H9 (cell line): ENCODE measurements at regions not wholly inside any gene's neighbourhood (a gene's known extent, or its start where the extent isn't known, plus 50 kb on each side); places are given as distances from the start of the nearest gene placed in this dataset.

Source experiments
- DNase-seq: peaks from one replicate; pipeline ENCODE4 v3.0.0-alpha.2; 2017
- H2AFZ ChIP-seq: one replicate; pipeline ENCODE4 v1.6.1; 2013; ENCODE audit warnings: mild to moderate bottlenecking, low read length, control low read depth, moderate library complexity
- H2AK5ac ChIP-seq: 2 replicates; pipeline ENCODE4 v1.6.1; 2013; ENCODE audit warnings: low read length, control low read depth, mixed read lengths; ENCODE audit not compliant: insufficient read length
- H2BK120ac ChIP-seq: one replicate; pipeline ENCODE4 v1.6.1; 2013; ENCODE audit warnings: low read depth, mild to moderate bottlenecking, low read length, control low read depth, inconsistent platforms; ENCODE audit not compliant: poor library complexity, severe bottlenecking
- H2BK12ac ChIP-seq: 2 replicates; pipeline ENCODE4 v1.6.1; 2013; ENCODE audit warnings: low read length, control low read depth, mixed read lengths, low read depth; ENCODE audit not compliant: insufficient read length
- H2BK15ac ChIP-seq: 2 replicates; pipeline ENCODE4 v1.6.1; 2013; ENCODE audit warnings: low read depth, low read length, control low read depth
- H2BK20ac ChIP-seq: one replicate; pipeline ENCODE4 v1.6.1; 2013; ENCODE audit warnings: low read depth, mild to moderate bottlenecking, low read length, control low read depth, inconsistent platforms; ENCODE audit not compliant: poor library complexity, severe bottlenecking
- H2BK5ac ChIP-seq: 2 replicates; pipeline ENCODE4 v1.6.1; 2013; ENCODE audit warnings: low read length, control low read depth, mixed read lengths; ENCODE audit not compliant: insufficient read length
- H3K14ac ChIP-seq: 2 replicates; pipeline ENCODE4 v1.6.1; 2013; ENCODE audit warnings: low read length, control low read depth; ENCODE audit not compliant: insufficient read depth
- H3K18ac ChIP-seq: 2 replicates; pipeline ENCODE4 v1.6.1; 2013; ENCODE audit warnings: low read depth, mild to moderate bottlenecking, mixed read lengths, low read length, control low read depth; ENCODE audit not compliant: insufficient read length
- H3K23ac ChIP-seq: 2 replicates; pipeline ENCODE4 v1.6.1; 2013; ENCODE audit warnings: low read length, control low read depth, mixed read lengths, low read depth; ENCODE audit not compliant: insufficient read length
- H3K23me2 ChIP-seq: 2 replicates; pipeline ENCODE4 v1.6.1; 2013; ENCODE audit warnings: low read depth, mild to moderate bottlenecking, mixed read lengths, low read length, control low read depth; ENCODE audit not compliant: insufficient read length, poor library complexity, severe bottlenecking
- H3K27ac ChIP-seq: 2 replicates; pipeline ENCODE4 v1.5.1; 2013; ENCODE audit warnings: low read length, control low read depth, mixed read lengths, low read depth; ENCODE audit not compliant: insufficient read length
- H3K27me3 ChIP-seq: 2 replicates; pipeline ENCODE4 v1.6.1; 2013; ENCODE audit warnings: low read length, control low read depth, inconsistent platforms; ENCODE audit not compliant: insufficient read depth
- H3K4ac ChIP-seq: 2 replicates; pipeline ENCODE4 v1.6.1; 2013; ENCODE audit warnings: low read depth, mild to moderate bottlenecking, control low read depth, inconsistent platforms, low read length, moderate library complexity
- H3K4me1 ChIP-seq: 2 replicates; pipeline ENCODE4 v1.6.1; 2013; ENCODE audit warnings: low read length, control low read depth, inconsistent platforms; ENCODE audit not compliant: insufficient read depth
- H3K4me2 ChIP-seq: 2 replicates; pipeline ENCODE4 v1.6.1; 2013; ENCODE audit warnings: low read length, control low read depth, mixed read lengths; ENCODE audit not compliant: insufficient read length, insufficient read depth
- H3K56ac ChIP-seq: 2 replicates; pipeline ENCODE4 v1.6.1; 2013; ENCODE audit warnings: low read depth, mild to moderate bottlenecking, mixed read lengths, low read length, control low read depth; ENCODE audit not compliant: insufficient read length
- H3K79me1 ChIP-seq: 2 replicates; pipeline ENCODE4 v1.6.1; 2013; ENCODE audit warnings: low read depth, mild to moderate bottlenecking, moderate library complexity, low read length, control low read depth, inconsistent platforms; ENCODE audit not compliant: insufficient read depth, poor library complexity, severe bottlenecking
- H3K79me2 ChIP-seq: 2 replicates; pipeline ENCODE4 v1.6.1; 2013; ENCODE audit warnings: low read length, control low read depth, inconsistent platforms; ENCODE audit not compliant: insufficient read depth
- H3K9ac ChIP-seq: 2 replicates; pipeline ENCODE4 v1.6.1; 2013; ENCODE audit warnings: low read length, control low read depth, mixed read lengths; ENCODE audit not compliant: insufficient read length; ENCODE audit errors: extremely low read depth
- H3K9me3 ChIP-seq: one replicate; pipeline ENCODE4 v1.6.1; 2013; ENCODE audit warnings: low read depth, low read length, inconsistent platforms; ENCODE audit not compliant: control insufficient read depth
- H3T11ph ChIP-seq: one replicate; pipeline ENCODE4 v1.6.1; 2013; ENCODE audit warnings: mild to moderate bottlenecking, low read length, control low read depth, inconsistent platforms
- H4K20me1 ChIP-seq: one replicate; pipeline ENCODE4 v1.6.1; 2013; ENCODE audit not compliant: control insufficient read depth, insufficient read length, insufficient read depth
- H4K5ac ChIP-seq: 2 replicates; pipeline ENCODE4 v1.6.1; 2013; ENCODE audit warnings: low read depth, mild to moderate bottlenecking, mixed read lengths, low read length, control low read depth; ENCODE audit not compliant: insufficient read length
- H4K8ac ChIP-seq: replicated peaks from 2 replicates; pipeline ENCODE4 v1.6.1; 2013; ENCODE audit warnings: low read length, control low read depth, mixed read lengths, low read depth; ENCODE audit not compliant: insufficient read length
- H4K91ac ChIP-seq: 2 replicates; pipeline ENCODE4 v1.6.1; 2013; ENCODE audit warnings: low read depth, mild to moderate bottlenecking, moderate library complexity, mixed read lengths, low read length, control low read depth; ENCODE audit not compliant: insufficient read length
- H3K27ac Mint-ChIP-seq, 3 experiments: 2 replicates in 2 of 3; 3 replicates in 1 of 3; pipeline ENCODE4 v1.8.0; 2020 to 2021; ENCODE audit warnings: mixed read lengths in 3 of 3, mild to moderate bottlenecking in 1 of 3, moderate library complexity in 1 of 3
- H3K27me3 Mint-ChIP-seq: 2 replicates; pipeline ENCODE4 v1.8.0; 2021; ENCODE audit warnings: low read depth, mild to moderate bottlenecking, moderate library complexity, mixed read lengths
- H3K36me3 Mint-ChIP-seq, 3 experiments: 2 replicates in 2 of 3; 3 replicates in 1 of 3; pipeline ENCODE4 v1.8.0; 2020 to 2021; ENCODE audit warnings: low read depth in 3 of 3, mixed read lengths in 3 of 3; ENCODE audit not compliant: insufficient read depth in 1 of 3
- H3K4me1 Mint-ChIP-seq, 2 experiments: 2 replicates each; pipeline ENCODE4 v1.8.0; 2020; ENCODE audit warnings: mixed read lengths in 2 of 2
- H3K4me3 Mint-ChIP-seq, 2 experiments: 2 replicates in 1 of 2; 3 replicates in 1 of 2; pipeline ENCODE4 v1.8.0; 2020 to 2021; ENCODE audit warnings: mild to moderate bottlenecking in 2 of 2, mixed read lengths in 2 of 2, moderate library complexity in 1 of 2
- H3K9me3 Mint-ChIP-seq, 2 experiments: 2 replicates in 1 of 2; 3 replicates in 1 of 2; pipeline ENCODE4 v1.8.0; 2020; ENCODE audit warnings: mild to moderate bottlenecking in 2 of 2, mixed read lengths in 2 of 2, moderate library complexity in 1 of 2
- CTCF ChIP-seq: fragments of 200-600 bp; sonication (generic); conservative IDR thresholded peaks from 3 replicates; pipeline ENCODE4 v1.8.0; 2021; ENCODE audit warnings: antibody characterized with exemption, mild to moderate bottlenecking
- WGBS: extraction: QIAGEN DNeasy Blood & Tissue Kit; methylation state at CpG from one replicate; pipeline ENCODE4 v1.1.7; 2013; ENCODE audit warnings: missing lambda C conversion rate, low lambda C conversion rate, mixed read lengths; ENCODE audit not compliant: insufficient read length; ENCODE audit errors: extremely low coverage; 5-methylcytosine and 5-hydroxymethylcytosine counted together

GRCh38 chr15:58344213-58345070 is 87.3 kb upstream of the LIPC start:
- no peak overlapping the region for H3K14ac ChIP-seq
- H3K4me3 Mint-ChIP-seq, result no peak overlapping the region
- peaks cover 2 to 5% of the 10 kb centered on the region in 2 experiments; a peak in 2 of 5 replicates for H3K9me3 Mint-ChIP-seq
- no peak overlapping the region for H2BK120ac ChIP-seq
- H3K79me2 ChIP-seq, result no peaks in the 10 kb centered on the region
- peaks cover 14% of the 10 kb centered on the region in 2 experiments for H3K4me1 Mint-ChIP-seq
- TF ChIP-seq CTCF, result no peak
- peaks cover 1% of the 10 kb centered on the region; the same call in 1 of the 2 replicates for H3K4me1 ChIP-seq
- H3K9me3 ChIP-seq, result no peaks in the 10 kb centered on the region
- no peak overlapping the region; a peak in 1 of 7 replicates for H3K27ac Mint-ChIP-seq
- H2AFZ ChIP-seq, result no peak overlapping the region
- H3K9ac ChIP-seq, result no peak overlapping the region
- no peak overlapping the region for H3K4ac ChIP-seq
- H3K23me2 ChIP-seq, result no peaks in the 10 kb centered on the region
- H4K91ac ChIP-seq, result no peak overlapping the region
- no CpG with 5 or more reads among the region's 5 CpGs for WGBS
- H3K56ac ChIP-seq, result no peak overlapping the region
- H3K27me3 Mint-ChIP-seq, result no peaks in the 10 kb centered on the region
- H2BK15ac ChIP-seq, result no peak overlapping the region
- H2BK12ac ChIP-seq, result no peak overlapping the region
- DNase-seq, result no peak
- no peak overlapping the region for H3K23ac ChIP-seq
- H4K5ac ChIP-seq, result no peak overlapping the region
- no peaks in the 10 kb centered on the region for H4K20me1 ChIP-seq
- no peak overlapping the region for H3T11ph ChIP-seq
- no peak overlapping the region for H4K8ac ChIP-seq
- H3K27ac ChIP-seq, result no peak overlapping the region
- no peak overlapping the region for H2AK5ac ChIP-seq
- H2BK20ac ChIP-seq, result no peak overlapping the region
- no peaks in the 10 kb centered on the region for H3K79me1 ChIP-seq
- no peak overlapping the region for H3K4me2 ChIP-seq
- no peaks in the 10 kb centered on the region for H3K27me3 ChIP-seq
- H3K36me3 Mint-ChIP-seq, result peaks cover 0 to 4% (median 0%) of the 10 kb centered on the region in 3 experiments; a peak in 2 of 7 replicates
- no peak overlapping the region for H2BK5ac ChIP-seq
- H3K18ac ChIP-seq, result no peak overlapping the region
